GM19395 (cell line): ENCODE measurements at regions not wholly inside any gene's neighbourhood (a gene's known extent, or its start where the extent isn't known, plus 50 kb on each side); places are given as distances from the start of the nearest gene placed in this dataset.
"Not testable (repeated sequence)": the region's sequence is repeated elsewhere in the genome, so short reads cannot be mapped to it uniquely, and the experiment has no call there.

Experiments
- ATAC-seq: cut with Tn5 transposase; IDR thresholded peaks from one replicate; pipeline ENCODE4 v1.9.1; 2021; ENCODE audit warnings: mild to moderate bottlenecking, moderate library complexity; ENCODE audit not compliant: unreplicated experiment

DNA sequence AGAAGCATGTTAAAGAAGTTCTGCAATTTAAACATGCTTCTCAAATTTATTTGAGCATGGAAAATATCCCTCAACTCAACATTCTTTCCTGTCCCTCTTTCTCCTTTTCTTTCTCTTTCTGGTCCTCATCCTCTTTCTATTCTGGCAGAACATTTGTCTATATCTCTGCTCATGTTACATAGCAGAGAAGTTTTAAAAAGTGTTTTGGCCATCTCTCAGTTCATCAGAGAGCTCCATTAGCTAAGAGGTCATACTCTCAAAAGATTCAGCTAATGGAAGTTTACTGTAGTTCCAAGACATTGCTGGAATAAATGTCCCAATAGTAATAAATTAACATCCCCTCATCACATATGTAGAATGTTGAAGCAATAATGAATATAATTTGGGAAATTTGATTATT, 53.5 kb downstream of the XCL2 start:
- no peak for ATAC-seq

DNA sequence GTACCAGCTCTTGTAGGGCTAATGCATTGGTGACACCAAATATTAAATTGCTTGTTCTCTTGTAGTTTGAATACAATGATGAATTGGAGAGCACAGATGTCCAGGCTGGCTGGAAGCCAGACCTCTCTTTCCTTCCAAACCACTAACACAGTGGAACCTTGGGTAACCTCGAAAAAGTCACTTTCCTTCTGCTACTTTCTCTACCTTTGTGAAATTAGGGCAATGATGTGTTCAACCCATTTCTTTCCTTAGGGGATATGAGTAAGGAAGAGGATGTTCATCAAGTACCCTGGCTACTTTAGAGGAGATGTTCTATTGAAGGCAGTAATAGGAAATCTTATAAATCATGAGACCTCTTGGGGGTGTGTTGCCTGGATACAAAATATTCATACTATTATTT, 55.7 kb downstream of the XCL2 start:
- no peak for ATAC-seq

DNA sequence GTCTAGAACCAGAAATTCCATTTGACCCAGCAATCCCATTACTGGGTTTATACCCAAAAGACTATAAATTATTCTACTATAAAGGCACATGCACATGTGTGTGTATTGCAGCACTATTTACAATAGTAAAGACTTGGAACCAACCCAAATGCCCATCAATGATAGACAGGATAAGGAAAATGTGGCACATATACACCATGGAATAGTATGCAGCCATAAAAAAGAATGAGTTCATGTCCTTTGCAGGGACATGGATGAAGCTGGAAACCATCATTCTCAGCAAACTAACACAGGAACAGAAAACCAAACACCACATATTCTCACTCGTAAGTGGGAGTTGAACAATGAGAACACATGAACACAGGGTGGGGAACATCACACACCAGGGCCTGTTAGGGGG, 57.0 kb downstream of the XCL2 start:
- not testable (repeated sequence) for ATAC-seq

DNA sequence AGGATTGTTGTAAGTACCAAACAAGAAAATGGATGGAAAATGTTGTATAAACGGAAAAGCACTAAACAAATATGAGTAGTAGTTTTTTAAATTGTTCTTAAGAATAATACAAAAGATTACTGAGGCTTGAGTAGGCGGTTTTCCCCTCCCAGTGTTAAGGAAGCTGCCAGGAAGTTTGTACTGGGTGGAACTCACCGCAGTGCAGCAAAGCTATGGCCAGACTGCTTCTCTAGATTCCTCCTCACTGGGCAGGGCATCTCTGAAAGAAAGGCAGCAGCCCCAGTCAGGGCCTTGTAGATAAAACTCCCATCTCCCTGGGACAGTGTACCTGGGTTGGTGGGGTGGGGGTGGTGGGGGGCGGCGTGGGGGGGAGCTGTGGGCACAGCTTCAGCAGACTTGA, 58.7 kb downstream of the XCL2 start:
- no peak for ATAC-seq

DNA sequence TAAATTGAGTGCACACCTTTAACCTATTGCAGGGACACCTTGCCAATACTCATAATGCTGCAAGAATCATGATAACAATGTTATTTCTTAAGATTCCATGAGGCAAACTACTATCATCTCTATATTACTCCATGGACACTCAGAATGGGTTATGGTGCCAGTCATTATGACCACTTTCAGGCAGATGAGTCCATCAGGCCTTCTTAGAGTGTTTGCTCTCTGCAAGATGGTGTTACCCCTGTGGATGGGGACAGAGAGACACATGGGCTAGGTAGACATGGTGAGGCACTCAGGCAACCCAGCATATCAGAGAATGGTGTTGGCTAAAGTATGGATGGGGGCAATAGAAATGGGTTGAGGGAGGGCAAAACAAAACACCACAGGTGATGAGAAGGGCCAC, 59.7 kb downstream of the XCL2 start:
- ATAC-seq = no peak

DNA sequence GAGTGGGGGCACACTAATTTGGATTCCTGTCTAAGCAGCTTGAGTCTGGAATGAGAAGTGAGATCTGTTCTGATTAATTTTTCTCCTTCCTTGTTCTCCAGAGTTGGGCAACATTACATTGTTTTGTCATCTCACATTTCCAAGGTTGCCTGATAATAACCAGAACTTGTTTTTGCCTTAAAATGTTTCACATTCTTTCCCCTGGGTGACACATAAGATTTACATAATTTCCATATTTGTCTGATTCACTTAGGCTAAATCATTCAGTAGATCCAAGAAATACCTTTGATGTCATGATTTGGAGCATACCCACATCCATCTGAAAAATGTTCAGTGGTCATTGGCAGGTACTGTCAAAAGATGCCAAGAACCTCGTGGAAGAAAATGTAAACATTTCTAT, 60.3 kb downstream of the XCL2 start:
- no peak for ATAC-seq

DNA sequence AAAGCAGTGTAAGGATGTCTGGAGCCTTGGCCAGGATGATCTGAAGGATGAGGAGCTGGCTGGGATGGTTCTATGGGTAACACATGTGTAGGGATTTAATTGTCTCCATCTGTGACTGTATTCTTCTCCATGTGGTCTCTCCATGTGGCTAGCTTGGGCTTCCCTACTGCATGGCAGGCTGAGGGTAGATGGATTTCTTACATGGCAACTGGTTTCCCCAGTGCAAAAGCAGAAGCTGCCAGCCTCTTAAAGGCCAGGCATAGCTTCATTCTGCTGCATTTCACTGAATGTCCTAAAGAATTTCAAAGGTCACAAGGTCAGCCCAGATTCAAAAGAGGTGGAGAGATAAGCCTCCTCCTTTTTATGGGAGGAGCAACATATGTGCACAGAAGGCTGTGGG, 61.7 kb downstream of the XCL2 start:
- no peak for ATAC-seq

DNA sequence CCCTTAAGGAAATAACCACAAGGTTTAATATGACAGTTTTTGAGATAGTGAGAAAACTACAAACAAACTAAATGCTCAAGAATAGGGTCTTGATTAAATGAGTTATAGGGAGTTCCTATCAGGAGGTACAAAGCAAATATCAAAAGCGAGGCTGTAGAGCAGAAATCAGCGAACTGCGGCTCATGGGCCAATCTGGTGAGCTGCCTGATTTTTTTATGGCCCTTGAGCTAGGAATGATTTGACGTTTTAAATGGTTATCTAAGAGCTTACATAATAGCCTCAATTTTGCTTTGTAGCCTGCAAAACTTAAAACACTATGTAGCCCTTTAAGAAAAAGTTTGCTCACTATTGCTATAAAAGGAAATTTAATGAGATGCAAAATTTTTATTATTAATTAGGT, 62.2 kb downstream of the XCL2 start:
- no peak for ATAC-seq

DNA sequence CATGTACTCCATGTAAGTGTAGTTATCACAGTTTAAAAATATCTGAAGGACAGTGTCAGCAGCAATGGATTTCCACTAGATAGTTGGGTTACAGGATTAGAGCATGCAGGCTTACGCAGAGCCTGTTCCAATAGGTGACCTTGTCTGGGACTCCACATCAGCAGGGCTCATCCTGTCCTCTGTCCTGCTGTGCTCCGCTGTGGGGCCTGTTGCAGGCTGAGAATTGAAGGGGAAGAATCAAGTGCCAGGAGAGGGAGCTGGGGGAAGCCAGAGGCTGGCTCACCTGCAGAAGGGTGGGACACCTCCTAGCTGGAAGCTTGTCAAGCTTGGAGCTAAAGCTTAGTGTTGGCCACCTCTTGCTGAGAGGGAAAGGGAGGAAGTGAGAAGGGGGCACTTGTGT, 62.8 kb downstream of the XCL2 start:
- ATAC-seq = no peak

DNA sequence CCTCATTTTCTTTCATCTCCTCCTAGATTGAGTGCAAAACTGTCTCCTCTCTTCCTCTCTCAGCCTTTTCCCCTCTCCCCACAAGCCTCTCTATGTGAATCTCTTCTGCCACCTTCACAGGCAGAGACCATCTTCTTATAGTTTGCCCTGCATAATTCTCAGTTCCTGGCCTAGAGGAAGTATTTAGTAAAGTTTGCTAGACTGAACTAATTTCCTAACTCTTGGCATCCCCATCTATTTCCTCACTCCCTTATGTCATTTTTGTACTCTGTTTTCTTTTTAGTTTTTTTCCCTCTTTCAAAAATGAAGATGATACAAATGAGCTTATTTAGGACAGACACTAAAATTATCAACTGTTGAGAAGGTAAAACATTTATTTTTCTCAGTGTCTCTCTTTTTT, 66.0 kb downstream of the XCL2 start:
- ATAC-seq = no peak

DNA sequence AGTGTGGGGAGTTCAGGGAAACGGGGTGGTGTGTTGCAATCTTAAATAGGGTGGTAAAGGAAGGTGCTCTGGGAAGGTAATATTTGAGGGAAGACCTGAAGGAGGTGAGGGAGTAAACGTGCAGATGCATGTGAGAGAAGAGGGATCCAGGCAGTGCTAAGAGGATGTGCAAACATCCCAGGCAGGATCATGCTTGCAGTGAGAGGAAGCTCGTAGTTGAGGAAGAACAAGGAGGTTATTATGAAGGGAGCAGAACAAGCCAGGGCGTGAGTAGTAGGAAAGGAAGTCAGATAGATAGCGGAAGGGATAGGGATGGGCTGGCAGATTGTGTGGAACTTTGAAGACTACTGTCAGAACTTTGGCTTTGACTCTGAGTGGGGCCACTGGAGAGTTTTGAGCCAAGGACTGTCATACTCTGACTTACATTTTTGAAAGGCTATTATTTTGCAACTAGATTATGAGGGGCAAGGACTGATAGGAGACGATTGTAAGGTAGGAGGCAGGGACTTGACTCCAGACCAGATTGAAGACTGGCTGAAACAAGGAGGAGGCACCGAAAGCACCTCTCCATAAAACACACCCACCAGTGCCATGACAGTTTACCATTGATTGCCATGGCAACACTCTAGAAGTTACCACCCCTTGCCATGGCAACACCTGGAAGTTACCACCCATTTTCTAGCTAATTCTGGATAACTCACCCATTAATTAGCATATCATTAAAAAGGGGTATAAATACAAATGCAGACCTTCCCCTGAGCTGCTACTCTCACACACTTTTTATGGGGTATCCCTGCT, 67.0 kb downstream of the XCL2 start:
- ATAC-seq = no peak

DNA sequence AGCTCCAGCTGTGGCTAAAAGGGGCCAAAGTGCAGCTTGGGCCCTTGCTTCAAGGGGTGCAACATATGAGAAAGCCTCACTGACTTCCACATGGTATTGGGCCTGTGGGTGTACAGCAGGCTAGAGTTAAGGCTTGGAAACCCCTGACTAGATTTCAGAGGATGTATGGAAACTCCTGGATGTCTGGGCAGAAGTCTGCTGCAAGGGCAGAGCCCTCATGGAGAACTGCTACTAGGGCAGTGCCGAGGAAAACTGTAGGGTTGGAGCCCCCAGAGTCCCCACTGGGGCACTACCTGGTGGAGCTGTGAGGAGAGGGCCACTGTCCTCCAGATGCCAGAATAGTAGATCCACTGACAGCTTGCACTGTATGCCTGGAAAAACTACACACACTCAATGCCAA, 69.5 kb downstream of the XCL2 start:
- no peak for ATAC-seq

DNA sequence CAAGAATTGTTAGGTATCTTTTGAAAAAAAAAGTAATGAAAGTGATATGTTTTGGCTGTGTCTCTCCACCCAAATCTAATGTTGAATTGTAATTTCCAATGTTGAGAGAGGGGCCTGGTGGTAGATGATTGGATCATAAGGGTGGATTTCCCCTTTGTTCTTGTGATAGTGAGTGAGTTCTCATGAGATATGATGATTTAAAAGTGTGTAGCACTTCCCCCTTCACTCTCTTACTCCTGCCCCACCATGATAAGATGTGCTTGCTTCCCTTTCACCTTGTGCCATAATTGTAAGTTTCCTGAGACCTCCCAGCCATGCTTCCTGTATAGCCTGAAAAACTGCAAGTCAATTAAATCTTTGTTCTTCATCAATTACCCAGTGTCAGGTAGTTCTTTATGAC, 70.7 kb downstream of the XCL2 start:
- no peak for ATAC-seq

DNA sequence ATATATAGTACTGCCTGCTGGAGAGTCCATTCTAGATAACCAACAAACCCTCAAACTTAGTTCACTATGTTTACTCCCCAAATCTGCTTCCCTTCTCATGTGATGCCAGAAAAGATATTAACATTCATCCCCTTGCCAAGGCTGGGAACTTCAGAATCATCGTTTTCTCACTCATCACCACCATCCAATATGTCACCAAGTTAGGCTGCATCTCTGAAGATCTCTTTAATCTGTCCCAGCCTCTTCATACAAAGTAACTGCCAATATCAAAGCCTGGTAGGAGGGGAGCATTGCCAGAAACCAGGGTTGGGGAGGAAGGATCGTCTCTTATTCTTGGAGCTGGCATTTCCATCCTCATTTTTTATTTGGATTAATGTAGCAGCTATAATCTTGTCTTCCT, 71.6 kb downstream of the XCL2 start:
- ATAC-seq = no peak

DNA sequence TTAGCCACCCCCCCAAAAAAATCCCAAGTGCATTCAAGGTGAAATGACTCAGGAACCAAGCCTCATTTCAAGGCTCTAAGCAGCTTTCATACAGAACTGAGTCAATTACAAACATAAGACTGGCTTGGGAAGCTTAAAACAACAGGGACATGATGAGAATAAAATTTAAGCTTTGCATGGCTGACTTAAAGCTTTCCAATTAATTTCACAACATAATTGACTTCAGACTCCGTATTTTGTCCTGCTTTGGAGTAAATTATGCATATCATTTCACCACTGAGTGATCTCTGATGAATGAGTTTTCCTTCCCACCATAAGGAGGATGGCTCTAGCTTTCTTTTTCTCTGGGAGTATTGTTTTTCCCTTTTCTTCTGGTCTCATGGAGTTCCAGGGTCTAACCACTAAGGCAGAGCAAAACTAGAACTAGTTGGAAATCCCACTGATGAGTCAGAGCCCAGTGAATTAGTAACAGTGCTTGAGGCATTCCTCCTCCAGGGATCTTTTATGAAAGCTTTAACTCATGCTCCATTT, 72.8 kb downstream of the XCL2 start:
- no peak for ATAC-seq

DNA sequence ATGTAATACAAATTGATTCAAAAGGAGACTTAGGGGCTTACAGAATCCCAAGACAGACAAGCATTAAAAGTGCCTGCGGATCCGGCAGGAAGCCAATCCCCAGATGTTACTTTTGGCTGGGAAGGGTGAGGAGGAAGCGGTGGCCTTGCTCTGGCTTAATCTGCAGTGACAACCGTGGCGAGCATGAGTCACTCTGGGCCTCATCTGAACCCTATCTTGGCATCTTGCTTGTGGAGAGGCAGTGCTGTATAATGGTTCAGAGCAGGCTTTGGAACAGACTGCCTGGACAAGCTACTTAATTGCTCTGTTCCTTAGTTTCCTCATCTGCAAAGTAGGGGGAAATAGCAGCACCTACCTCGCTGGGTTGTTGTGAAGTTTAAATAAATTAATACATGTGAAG, 74.1 kb downstream of the XCL2 start:
- no peak for ATAC-seq

DNA sequence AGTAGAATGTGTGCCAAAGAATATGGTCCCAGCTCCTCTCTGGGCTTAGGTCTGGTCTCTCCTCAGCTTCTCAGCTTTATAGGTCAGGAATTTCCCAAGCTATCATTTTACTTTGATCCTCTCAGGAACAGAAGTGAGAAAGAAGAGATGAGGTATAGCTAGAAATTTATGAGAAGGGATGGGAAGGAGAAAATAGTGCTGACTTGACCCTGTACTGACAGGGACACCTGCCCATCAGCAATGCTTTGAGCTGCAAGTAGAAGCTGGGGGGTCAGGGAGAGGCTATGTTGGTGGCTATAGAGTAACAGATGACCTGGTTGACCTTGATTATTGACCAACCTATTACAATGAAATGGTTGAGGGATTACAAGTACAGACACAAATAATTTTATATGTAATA, 75.0 kb downstream of the XCL2 start:
- no peak for ATAC-seq

DNA sequence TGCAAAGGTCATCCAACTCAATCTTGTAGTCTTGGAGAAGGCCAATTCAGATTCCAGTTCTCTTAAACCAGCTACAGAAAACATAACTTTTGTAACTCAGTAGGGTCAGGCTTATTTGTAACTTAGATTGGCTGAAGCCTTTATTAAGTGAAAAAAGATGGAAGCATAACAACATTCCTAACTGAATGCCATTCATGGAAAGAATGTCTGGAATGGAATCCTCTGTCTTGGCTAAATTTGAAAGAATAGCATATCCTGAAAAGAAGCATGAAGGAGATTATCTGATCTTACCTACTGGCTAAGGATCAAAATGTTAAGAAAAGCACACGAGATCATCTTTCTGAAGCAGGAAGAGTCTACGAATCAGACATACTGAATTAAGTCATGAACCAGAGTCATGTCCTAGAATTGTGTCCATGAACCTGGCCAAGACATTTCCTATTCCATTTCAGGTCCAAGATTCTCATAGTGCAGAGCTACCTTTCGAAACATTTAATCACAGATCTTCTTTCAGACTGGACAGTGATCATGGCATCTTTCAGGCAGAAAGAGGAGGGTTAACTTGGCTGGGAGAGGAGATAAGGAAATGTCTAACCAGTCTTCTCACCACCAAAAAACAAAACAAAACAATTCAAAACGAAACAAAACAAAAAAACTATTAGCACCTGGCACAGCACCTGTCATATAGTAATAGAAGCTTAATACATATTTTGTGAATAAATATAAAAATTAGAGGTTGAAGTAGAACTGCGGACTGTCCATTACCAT, 75.6 kb downstream of the XCL2 start:
- ATAC-seq = no peak

DNA sequence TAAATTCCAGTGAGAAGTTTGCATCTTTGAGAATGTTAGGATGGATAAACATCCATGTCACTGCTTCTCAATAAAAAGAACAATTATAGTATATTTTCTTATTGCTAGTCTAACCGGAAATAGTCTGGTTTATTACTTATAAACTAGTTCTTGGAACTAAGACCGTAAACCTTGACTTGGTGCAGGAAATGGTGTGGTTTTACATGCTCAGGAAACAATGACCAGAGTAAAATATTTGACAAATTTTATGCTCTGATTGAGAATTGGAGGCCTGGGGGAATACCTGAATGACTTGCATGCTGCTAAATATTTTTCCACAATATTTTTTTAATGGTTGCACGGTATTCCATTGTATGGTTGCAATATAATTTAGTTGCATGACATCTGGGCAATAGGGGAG, 76.3 kb downstream of the XCL2 start:
- no peak for ATAC-seq

DNA sequence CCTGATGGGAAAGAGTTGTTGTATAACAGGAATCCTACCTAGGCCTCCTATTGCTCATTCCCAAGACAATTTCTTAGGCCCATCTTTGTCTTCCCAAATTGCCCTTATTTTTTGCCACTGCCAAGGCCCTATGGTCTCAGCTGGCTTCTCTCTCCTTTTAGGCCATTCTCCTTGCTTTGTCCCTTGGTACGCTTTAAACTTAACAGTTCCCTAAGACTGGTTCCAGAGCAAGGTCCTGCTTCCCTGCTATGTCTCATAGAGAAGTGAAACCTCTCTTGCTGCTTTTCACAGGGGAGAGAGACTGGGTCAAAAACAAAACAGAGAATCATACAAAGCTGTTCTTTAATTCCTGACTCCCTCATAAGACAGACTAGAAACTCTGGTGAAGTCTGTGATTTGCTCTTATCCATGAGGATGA, 77.1 kb downstream of the XCL2 start:
- ATAC-seq = peak; percentile 76

DNA sequence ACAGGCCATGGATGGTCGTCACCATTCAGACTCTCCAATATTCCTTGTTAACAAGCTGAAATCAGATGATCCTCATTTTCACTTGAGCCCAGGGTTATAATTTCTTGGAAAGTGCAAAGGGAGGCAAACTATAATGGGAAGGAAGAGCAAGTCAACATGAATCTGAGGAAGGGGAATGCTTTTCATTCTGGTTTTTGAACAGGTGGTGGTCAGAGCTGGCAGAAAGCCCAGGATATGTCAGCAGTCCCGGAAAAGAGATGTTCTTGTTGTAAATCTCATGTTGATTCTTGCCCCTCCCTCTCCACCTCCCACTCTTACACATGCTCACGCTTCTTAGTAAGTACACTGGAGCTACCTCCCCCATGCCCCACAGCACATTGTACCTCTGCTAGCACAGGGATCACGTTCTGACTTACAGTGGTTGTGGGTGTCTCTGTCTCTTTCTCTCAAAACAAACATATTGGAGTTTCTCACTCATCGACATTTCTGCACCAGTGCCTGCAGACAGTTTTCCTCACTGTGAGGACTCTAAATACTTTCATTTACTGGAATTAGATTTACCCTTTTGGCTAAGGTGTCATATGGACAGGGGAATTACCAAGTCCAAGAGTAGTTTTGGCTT, 77.6 kb downstream of the XCL2 start:
- peak; percentile 67 for ATAC-seq

DNA sequence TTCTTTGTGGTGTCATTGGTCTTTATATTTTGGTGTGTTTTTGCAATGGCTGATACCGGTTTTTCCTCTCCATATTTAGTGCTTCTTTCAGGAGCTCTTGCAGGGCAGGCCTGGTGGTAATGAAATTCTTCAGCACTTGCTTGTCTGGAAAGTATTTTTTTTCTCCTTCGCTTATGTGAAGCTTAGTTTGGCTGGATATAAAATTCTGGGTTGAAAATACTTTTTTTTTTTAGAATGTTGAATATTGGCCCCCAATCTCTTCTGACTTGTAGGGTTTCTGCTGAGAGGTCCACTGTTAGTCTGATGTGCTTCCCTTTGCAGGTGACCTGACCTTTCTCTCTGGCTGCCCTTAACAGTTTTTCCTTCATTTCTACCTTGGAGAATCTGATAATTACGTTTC, 82.7 kb downstream of the XCL2 start:
- ATAC-seq = not testable (repeated sequence)
